IgD-negative memory B cell (primary cell): ENCODE measurements at regions not wholly inside any gene's neighbourhood (a gene's known extent, or its start where the extent isn't known, plus 50 kb on each side); places are given as distances from the start of the nearest gene placed in this dataset.
"Not testable (repeated sequence)": the region's sequence is repeated elsewhere in the genome, so short reads cannot be mapped to it uniquely, and the experiment has no call there.

Source experiments
- H3K27ac Mint-ChIP-seq, 3 donors: one replicate each; pipeline ENCODE4 v1.8.0; 2020 to 2022; ENCODE audit warnings: mild to moderate bottlenecking in 3 of 3, mixed read lengths in 3 of 3, moderate library complexity in 1 of 3
- H3K27me3 Mint-ChIP-seq: one replicate; pipeline ENCODE4 v1.8.0; 2021; ENCODE audit warnings: mixed read lengths
- H3K36me3 Mint-ChIP-seq: one replicate; pipeline ENCODE4 v1.8.0; 2020; ENCODE audit warnings: mild to moderate bottlenecking, mixed read lengths
- H3K4me1 Mint-ChIP-seq, 3 donors: one replicate each; pipeline ENCODE4 v1.8.0; 2020 to 2022; ENCODE audit warnings: mixed read lengths in 3 of 3, mild to moderate bottlenecking in 1 of 3
- H3K4me3 Mint-ChIP-seq, 4 donors: one replicate each; pipeline ENCODE4 v1.8.0; 2020 to 2022; ENCODE audit warnings: mild to moderate bottlenecking in 4 of 4, mixed read lengths in 4 of 4, moderate library complexity in 3 of 4
- H3K9me3 Mint-ChIP-seq, 3 donors: one replicate each; pipeline ENCODE4 v1.8.0; 2020 to 2021; ENCODE audit warnings: mixed read lengths in 3 of 3, mild to moderate bottlenecking in 1 of 3

DNA sequence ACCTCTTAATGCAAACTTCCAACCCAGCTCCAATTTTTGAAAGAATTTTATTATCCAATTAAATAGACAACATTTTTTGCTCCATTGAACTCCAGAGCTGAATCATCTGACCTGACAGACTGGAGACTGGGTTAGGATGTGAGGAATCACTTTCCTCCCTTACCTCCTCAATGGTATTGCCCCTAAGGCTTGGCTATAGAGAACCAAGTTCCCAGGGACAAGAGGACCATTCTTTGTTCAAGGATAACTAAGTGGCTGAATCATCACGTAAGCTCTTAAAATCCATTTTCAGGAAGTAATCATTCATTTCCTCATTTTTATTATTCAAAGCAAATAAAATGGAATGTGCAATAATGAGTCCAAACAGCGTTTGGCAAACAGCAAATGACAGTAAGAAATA, 335.1 kb downstream of the GATA3 start:
- peaks cover 0 to 11% (median 7%) of the 10 kb centered on the region in 3 donors for H3K9me3 Mint-ChIP-seq
- H3K4me3 Mint-ChIP-seq = no peak overlapping the region
- no peaks in the 10 kb centered on the region for H3K36me3 Mint-ChIP-seq
- peaks cover 2% of the 10 kb centered on the region for H3K27me3 Mint-ChIP-seq
- no peaks in the 10 kb centered on the region for H3K4me1 Mint-ChIP-seq
- no peak overlapping the region for H3K27ac Mint-ChIP-seq

- no peak overlapping the region for H3K4me3 Mint-ChIP-seq
- H3K27ac Mint-ChIP-seq = no peak overlapping the region
- no peaks in the 10 kb centered on the region for H3K27me3 Mint-ChIP-seq
- H3K4me1 Mint-ChIP-seq = no peaks in the 10 kb centered on the region
- H3K9me3 Mint-ChIP-seq = peaks cover 0 to 2% (median 1%) of the 10 kb centered on the region in 3 donors
- no peaks in the 10 kb centered on the region for H3K36me3 Mint-ChIP-seq
Measured at GRCh38 chr10:8392216-8392615, 337.7 kb downstream of the GATA3 start.

DNA sequence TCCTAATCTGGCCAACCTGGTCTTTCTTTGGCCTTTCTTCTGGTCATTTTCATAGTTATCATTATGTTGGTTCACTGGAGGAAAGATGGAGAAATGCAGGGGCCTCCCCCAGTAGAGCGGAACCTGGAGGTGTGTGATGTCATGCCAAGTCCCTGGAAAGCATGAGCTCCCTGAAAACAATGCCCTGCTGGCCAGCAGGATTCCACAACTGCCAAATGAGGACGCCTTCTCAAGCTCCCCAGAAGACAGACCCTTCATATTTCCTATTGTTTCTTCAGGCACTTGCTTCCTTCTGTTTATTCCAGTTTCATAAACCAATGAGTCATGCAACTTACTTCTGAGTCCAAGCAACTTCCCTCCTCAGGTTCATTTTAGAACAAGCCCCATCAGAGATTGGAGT, 339.0 kb downstream of the GATA3 start:
- no peak overlapping the region for H3K27ac Mint-ChIP-seq
- no peaks in the 10 kb centered on the region for H3K4me1 Mint-ChIP-seq
- H3K27me3 Mint-ChIP-seq = no peaks in the 10 kb centered on the region
- H3K36me3 Mint-ChIP-seq = no peaks in the 10 kb centered on the region
- H3K4me3 Mint-ChIP-seq = no peak overlapping the region
- H3K9me3 Mint-ChIP-seq = peaks cover 0 to 1% (median 1%) of the 10 kb centered on the region in 3 donors

GRCh38 chr10:8396675-8397074, 342.2 kb downstream of the GATA3 start:
- no peaks in the 10 kb centered on the region for H3K4me1 Mint-ChIP-seq
- H3K9me3 Mint-ChIP-seq = peaks cover 0 to 1% (median 1%) of the 10 kb centered on the region in 3 donors
- H3K4me3 Mint-ChIP-seq = no peak overlapping the region
- no peak overlapping the region for H3K27ac Mint-ChIP-seq
- no peaks in the 10 kb centered on the region for H3K27me3 Mint-ChIP-seq
- H3K36me3 Mint-ChIP-seq = no peaks in the 10 kb centered on the region

DNA sequence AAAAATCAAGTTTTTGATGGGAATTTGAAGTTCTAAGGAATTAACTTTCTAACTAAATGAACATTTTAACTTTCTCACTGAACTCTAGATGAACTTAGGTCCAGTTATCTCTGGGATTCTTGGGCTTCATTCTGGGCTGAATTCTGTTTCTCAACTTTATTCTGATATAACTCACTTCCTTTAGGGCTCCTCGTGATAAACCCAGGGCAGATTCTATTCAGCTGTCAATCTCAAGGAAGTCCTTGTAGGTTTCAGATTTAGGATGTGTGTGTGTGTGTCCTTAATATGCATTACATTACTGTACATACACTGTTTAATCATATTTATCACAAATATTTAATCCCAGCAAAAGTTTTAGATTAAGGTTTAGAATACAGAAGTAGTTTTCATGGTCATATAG, 344.3 kb downstream of the GATA3 start:
- no peak overlapping the region for H3K4me3 Mint-ChIP-seq
- no peaks in the 10 kb centered on the region for H3K36me3 Mint-ChIP-seq
- H3K4me1 Mint-ChIP-seq = peaks cover 0 to 4% (median 0%) of the 10 kb centered on the region in 3 donors
- H3K9me3 Mint-ChIP-seq = peaks cover 0 to 1% (median 1%) of the 10 kb centered on the region in 3 donors
- no peaks in the 10 kb centered on the region for H3K27me3 Mint-ChIP-seq
- no peak overlapping the region for H3K27ac Mint-ChIP-seq

DNA sequence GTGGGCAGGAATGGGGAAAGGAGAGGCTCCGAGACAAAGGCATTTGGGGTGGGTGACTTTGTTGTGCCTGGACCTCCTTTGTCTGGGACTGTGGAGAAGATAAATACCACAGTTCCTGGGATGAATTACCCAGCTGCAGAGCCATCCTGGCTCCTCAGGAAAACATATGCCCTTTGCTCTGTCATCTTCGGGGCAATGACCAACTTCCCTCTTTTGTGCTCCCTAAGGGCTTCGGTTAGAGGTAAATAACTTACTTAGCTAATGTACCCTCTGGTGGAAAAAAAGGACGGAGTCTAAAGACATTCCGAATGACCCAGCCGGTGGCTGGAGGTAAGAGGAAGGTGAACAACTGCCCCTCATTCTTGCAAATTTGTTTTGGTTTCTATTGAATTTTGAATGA, 345.7 kb downstream of the GATA3 start:
- Mint-ChIP-seq H3K4me3 (no peak overlapping the region), H3K9me3 (peaks cover 0 to 1% (median 1%) of the 10 kb centered on the region in 3 donors), H3K27me3 (no peaks in the 10 kb centered on the region), H3K36me3 (no peaks in the 10 kb centered on the region), H3K4me1 (peaks cover 5 to 11% (median 7%) of the 10 kb centered on the region in 3 donors), H3K27ac (no peak overlapping the region)

DNA sequence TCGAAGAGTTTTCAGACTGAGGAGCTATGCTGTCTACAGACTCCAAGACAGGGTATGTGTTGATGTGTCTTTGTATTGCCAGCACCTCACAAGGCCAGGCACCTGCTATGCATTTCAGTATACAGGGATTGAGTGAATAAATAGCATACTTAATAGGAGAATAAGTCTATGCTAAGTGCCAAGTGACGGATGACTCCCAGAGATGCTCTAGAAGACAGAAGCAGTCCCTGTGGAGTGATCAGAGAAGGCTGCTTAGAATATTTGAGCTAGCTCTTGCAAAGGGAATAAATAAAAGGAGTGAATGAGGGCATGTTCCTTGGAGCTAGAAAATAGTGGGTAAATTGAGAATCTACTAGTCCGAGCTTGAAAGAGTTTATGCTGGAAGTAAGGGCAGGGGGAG, 346.4 kb downstream of the GATA3 start:
- no peaks in the 10 kb centered on the region for H3K36me3 Mint-ChIP-seq
- no peak overlapping the region for H3K27ac Mint-ChIP-seq
- H3K4me1 Mint-ChIP-seq = peaks cover 5 to 12% (median 7%) of the 10 kb centered on the region in 3 donors
- H3K9me3 Mint-ChIP-seq = peaks cover 0 to under 1% (median 0%) of the 10 kb centered on the region in 3 donors
- H3K4me3 Mint-ChIP-seq = no peak overlapping the region
- H3K27me3 Mint-ChIP-seq = no peaks in the 10 kb centered on the region

DNA sequence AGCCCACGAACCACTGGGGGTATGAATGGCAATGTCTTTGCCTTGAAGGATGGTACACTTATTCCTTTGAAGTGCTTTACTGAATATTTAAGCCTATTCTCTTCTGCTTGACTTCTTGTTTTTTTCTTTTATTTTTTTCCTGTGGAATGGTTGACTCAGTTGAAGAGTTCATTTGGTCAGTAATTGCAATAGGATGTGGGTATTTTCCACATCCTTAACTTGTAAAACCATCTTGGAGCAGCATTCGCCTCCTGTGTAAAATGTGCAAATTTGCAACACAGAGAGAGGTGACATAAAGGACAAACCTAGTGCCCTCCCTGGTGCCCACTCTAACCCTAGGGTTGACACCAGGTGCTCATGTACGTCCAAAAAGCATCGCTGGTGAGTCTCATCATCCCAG, 347.0 kb downstream of the GATA3 start:
- H3K9me3 Mint-ChIP-seq = no peaks in the 10 kb centered on the region
- no peaks in the 10 kb centered on the region for H3K36me3 Mint-ChIP-seq
- no peaks in the 10 kb centered on the region for H3K27me3 Mint-ChIP-seq
- H3K4me3 Mint-ChIP-seq = no peak overlapping the region
- H3K27ac Mint-ChIP-seq = peak overlapping the region in 1 of 3 donors; percentile 32
- peaks cover 5 to 12% (median 7%) of the 10 kb centered on the region in 3 donors for H3K4me1 Mint-ChIP-seq

DNA sequence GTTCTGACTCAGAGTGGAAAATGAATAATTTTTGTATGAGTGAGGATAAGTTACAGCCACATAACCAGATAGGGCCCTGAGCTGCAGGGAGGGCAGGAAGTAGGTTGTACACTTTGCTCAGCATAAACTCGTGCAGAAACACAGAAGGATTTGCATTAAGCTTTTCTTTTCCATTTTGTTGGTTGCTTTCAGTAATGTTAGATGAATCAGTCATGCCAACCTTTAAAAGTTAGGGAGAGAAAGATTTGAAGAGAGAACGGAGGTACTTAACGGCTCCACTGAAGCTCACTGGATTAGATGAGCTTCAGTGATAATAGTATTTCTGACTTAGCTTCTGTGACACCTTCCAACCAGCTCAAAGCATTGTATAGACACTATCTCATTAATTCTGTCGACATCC, 348.1 kb downstream of the GATA3 start:
- no peak overlapping the region for H3K27ac Mint-ChIP-seq
- no peaks in the 10 kb centered on the region for H3K27me3 Mint-ChIP-seq
- H3K36me3 Mint-ChIP-seq = no peaks in the 10 kb centered on the region
- no peaks in the 10 kb centered on the region for H3K9me3 Mint-ChIP-seq
- H3K4me3 Mint-ChIP-seq = no peak overlapping the region
- peaks cover 5 to 12% (median 7%) of the 10 kb centered on the region in 3 donors for H3K4me1 Mint-ChIP-seq

DNA sequence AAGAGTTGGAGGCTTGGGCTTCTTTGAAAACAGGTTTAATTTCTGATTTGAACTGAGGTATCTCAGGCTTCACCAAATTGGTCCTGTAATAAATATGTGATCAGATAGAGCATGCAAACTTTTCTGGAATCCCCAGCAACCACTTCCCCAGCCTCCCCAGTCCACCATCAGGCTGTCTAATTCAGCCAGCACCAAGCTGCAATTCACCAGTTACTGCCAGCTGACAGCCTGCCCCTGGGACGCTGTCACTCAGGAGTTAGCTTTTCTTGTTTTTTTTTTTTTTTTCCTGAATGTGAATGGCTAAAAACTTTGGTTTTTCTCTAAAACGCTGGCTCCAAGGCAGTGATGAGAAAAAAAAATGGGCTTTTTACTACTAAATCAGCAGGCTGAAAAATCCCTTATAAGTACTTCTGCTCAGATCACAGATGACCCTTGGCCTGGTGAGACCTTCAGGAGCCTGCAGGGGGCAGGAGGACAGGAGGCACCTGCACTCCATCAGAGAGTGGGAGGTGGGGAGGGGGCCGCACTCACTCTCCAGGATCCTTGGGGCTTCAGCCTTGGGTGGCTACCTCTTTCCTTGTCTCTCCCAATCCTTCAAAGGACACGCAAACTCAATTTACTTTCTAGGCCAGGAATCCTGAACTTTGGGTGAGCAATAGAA, 349.4 kb downstream of the GATA3 start:
- no peaks in the 10 kb centered on the region for H3K36me3 Mint-ChIP-seq
- no peak overlapping the region for H3K27ac Mint-ChIP-seq
- no peaks in the 10 kb centered on the region for H3K27me3 Mint-ChIP-seq
- no peak overlapping the region for H3K4me3 Mint-ChIP-seq
- H3K9me3 Mint-ChIP-seq = no peaks in the 10 kb centered on the region
- H3K4me1 Mint-ChIP-seq = peaks cover 5 to 12% (median 7%) of the 10 kb centered on the region in 3 donors

DNA sequence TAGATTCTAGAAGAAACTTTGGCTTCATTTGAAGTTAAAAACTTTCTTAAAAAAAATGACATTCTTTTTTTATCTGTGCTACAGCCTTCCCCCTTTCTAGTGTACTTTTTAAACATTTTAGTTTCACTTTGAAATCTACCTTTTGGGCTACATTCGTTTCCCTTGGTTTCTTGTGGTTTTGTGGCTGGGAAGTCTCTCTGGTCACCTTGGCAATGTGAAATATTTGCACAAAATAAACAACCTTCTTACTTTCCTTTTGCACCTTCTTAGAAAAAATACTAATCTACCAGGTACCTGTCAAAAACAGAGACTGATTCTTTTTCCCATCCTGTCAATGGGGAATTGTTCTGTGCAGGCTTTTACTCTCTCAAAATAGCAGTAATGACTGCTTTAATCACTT, 350.2 kb downstream of the GATA3 start:
- Mint-ChIP-seq H3K27me3 (no peaks in the 10 kb centered on the region), H3K27ac (peak overlapping the region in 1 of 3 donors; percentile 11), H3K36me3 (no peaks in the 10 kb centered on the region), H3K9me3 (no peaks in the 10 kb centered on the region), H3K4me1 (peaks cover 5 to 12% (median 7%) of the 10 kb centered on the region in 3 donors), H3K4me3 (peak overlapping the region in 2 of 4 donors; percentile 6 to 82)

GRCh38 chr10:8405596-8405995, 351.1 kb downstream of the GATA3 start:
- Mint-ChIP-seq H3K27ac (no peak overlapping the region), H3K4me3 (no peak overlapping the region), H3K4me1 (peaks cover 5 to 12% (median 7%) of the 10 kb centered on the region in 3 donors), H3K36me3 (no peaks in the 10 kb centered on the region), H3K27me3 (no peaks in the 10 kb centered on the region), H3K9me3 (no peaks in the 10 kb centered on the region)

DNA sequence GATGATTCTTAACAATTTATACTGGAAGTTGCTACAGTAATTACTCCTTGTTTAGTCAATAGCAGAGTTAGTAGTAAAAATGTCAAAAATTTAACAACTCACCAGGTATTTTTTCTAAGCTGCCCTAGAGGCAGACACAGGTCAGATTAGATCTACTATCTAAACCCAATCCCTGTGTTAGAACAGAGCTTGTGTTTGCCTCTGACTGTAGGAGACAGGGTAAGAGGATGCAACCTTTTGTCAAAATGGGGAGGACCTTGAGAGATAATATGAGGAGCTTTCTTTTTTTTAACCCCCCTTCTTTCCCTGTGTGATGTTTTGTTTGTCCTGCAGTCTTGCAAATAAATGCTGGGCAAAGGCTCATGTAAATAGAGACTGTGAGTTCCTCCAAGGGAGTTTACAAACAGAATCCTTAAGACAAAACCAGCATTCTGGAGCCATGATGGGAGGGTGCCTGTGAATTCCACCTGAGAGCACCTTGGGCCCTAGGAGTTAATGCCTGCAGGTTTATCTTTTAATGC, 353.1 kb downstream of the GATA3 start:
- H3K27ac Mint-ChIP-seq = no peak overlapping the region
- peaks cover 3% of the 10 kb centered on the region for H3K36me3 Mint-ChIP-seq
- no peaks in the 10 kb centered on the region for H3K9me3 Mint-ChIP-seq
- no peak overlapping the region for H3K4me3 Mint-ChIP-seq
- H3K27me3 Mint-ChIP-seq = no peaks in the 10 kb centered on the region
- H3K4me1 Mint-ChIP-seq = peaks cover 5 to 8% (median 7%) of the 10 kb centered on the region in 3 donors

GRCh38 chr10:8410506-8410905, 356.0 kb downstream of the GATA3 start:
- Mint-ChIP-seq H3K27ac (peak overlapping the region in 1 of 3 donors; percentile 73), H3K9me3 (peaks cover 0 to 2% (median 1%) of the 10 kb centered on the region in 3 donors), H3K4me3 (no peak overlapping the region), H3K4me1 (no peaks in the 10 kb centered on the region), H3K27me3 (no peaks in the 10 kb centered on the region), H3K36me3 (peaks cover 3% of the 10 kb centered on the region)

DNA sequence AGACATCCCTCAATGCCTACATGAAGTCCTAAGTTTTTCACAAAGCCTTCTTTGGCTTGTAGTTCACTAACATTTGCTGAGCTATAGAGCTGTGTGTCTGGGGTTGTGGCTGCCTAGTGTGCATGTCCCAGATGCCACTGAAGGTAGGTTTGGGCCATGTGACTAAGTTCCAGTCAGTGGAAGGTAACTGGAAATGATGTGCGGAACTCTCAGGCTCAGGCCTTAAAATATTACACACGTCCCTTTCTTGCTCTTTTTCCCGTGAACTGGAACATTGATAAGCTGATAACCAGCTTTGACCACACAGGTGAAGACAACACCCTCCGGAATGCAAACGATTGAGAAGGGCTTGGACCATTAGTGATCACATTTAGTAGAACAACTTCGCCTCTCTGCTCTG, 358.1 kb downstream of the GATA3 start:
- Mint-ChIP-seq H3K4me1 (no peaks in the 10 kb centered on the region), H3K36me3 (peaks cover 3% of the 10 kb centered on the region), H3K27ac (no peak overlapping the region), H3K4me3 (no peak overlapping the region), H3K27me3 (no peaks in the 10 kb centered on the region), H3K9me3 (peaks cover 0 to 2% (median 1%) of the 10 kb centered on the region in 3 donors)

DNA sequence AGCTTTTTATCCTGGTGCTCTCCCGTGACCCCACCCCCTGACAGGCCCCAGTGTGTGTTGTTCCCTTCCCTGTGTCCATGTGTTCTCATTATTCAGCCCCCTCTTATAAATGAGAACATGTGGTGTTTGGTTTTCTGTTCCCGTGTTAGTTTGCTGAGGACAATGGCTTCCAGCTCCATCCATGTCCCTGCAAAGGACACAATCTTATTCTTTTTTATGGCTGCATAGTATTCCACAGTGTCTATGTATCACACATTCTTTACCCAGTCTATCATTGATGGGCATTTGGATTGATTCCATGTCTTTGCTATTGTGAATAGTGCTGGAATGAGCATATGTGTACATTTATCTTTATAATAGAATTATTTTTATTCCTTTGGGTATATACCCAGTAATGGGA, 360.5 kb downstream of the GATA3 start:
- not testable (repeated sequence) for H3K4me3 Mint-ChIP-seq, H3K27ac Mint-ChIP-seq, H3K36me3 Mint-ChIP-seq, H3K4me1 Mint-ChIP-seq, H3K9me3 Mint-ChIP-seq, H3K27me3 Mint-ChIP-seq
